ENCODE measurements at regions not wholly inside any gene's neighbourhood (a gene's known extent, or its start where the extent isn't known, plus 50 kb on each side); places are given as distances from the start of the nearest gene placed in this dataset.

- peak; percentile 84 to 91 for TF ChIP-seq RAD21 (IDR thresholded peaks at IDR 0.05 in 1 of 2, conservative IDR thresholded peaks at IDR 0.05 in 1 of 2; ENCODE audit: low read depth in 2 of 2, low read length in 2 of 2)
Observed at GRCh38 chr20:4519534-4519933, 166.7 kb upstream of the PRNP start (continued).

All from H1 (cell line).